HEK293T (cell line): ENCODE measurements at regions not wholly inside any gene's neighbourhood (a gene's known extent, or its start where the extent isn't known, plus 50 kb on each side); places are given as distances from the start of the nearest gene placed in this dataset.

ENCODE experiments used
- ARNT ChIP-seq: fragments of 450-650 bp; IDR thresholded peaks from 2 replicates; pipeline ENCODE4 v1.6.1; 2017; ENCODE audit warnings: mild to moderate bottlenecking
- BHLHE40 ChIP-seq: fragments of 450-650 bp; IDR thresholded peaks from 2 replicates; pipeline ENCODE4 v1.6.1; 2016; ENCODE audit warnings: mild to moderate bottlenecking, moderate library complexity, borderline replicate concordance
- CTBP1 ChIP-seq: fragments of 450-650 bp; IDR thresholded peaks from 2 replicates; pipeline ENCODE4 v1.6.1; 2016; ENCODE audit warnings: borderline replicate concordance
- ELF4 ChIP-seq: fragments of 450-650 bp; IDR thresholded peaks from 2 replicates; pipeline ENCODE4 v1.6.1; 2017; ENCODE audit warnings: antibody characterized with exemption
- FOXA1 ChIP-seq: fragments of 450-650 bp; IDR thresholded peaks from 2 replicates; pipeline ENCODE4 v1.6.1; 2016; ENCODE audit warnings: mild to moderate bottlenecking
- FOXK2 ChIP-seq: fragments of 450-650 bp; IDR thresholded peaks from 2 replicates; pipeline ENCODE4 v1.6.1; 2016; ENCODE audit warnings: mild to moderate bottlenecking
- FOXM1 ChIP-seq: fragments of 450-650 bp; IDR thresholded peaks from 2 replicates; pipeline ENCODE4 v1.6.1; 2017; ENCODE audit warnings: mild to moderate bottlenecking, borderline replicate concordance
- HDGF ChIP-seq: fragments of 450-650 bp; IDR thresholded peaks from 2 replicates; pipeline ENCODE4 v1.6.1; 2017; ENCODE audit warnings: antibody characterized with exemption, borderline replicate concordance
- L3MBTL2 ChIP-seq: fragments of 450-650 bp; conservative IDR thresholded peaks from 2 replicates; pipeline ENCODE4 v1.6.1; 2016; ENCODE audit warnings: mild to moderate bottlenecking
- NFRKB ChIP-seq: fragments of 450-650 bp; IDR thresholded peaks from 2 replicates; pipeline ENCODE4 v1.6.1; 2016; ENCODE audit warnings: mild to moderate bottlenecking, moderate library complexity
- PKNOX1 ChIP-seq: fragments of 450-650 bp; IDR thresholded peaks from 2 replicates; pipeline ENCODE4 v1.6.1; 2016
- SP1 ChIP-seq: fragments of 450-650 bp; IDR thresholded peaks from 2 replicates; pipeline ENCODE4 v1.6.1; 2017
- TARDBP ChIP-seq: fragments of 450-650 bp; IDR thresholded peaks from 2 replicates; pipeline ENCODE4 v1.6.1; 2016
- ZNF384 ChIP-seq: fragments of 450-650 bp; IDR thresholded peaks from 2 replicates; pipeline ENCODE4 v1.6.1; 2016

GRCh38 chr17:14797801-14798200, 467.3 kb downstream of the PMP22 start:
- TF ChIP-seq BHLHE40 (no peak), FOXM1 (no peak), NFRKB (no peak), FOXA1 (no peak), TARDBP (no peak), ZNF384 (no peak), FOXK2 (no peak), L3MBTL2 (no peak), ARNT (no peak), ELF4 (no peak), CTBP1 (no peak), PKNOX1 (no peak), HDGF (no peak), SP1 (no peak)
